HCT116 (cell line): ENCODE measurements at regions not wholly inside any gene's neighbourhood (a gene's known extent, or its start where the extent isn't known, plus 50 kb on each side); places are given as distances from the start of the nearest gene placed in this dataset.

Source experiments
- EZH2 ChIP-seq: fragments of 200-600 bp; sonication (generic); IDR thresholded peaks from 2 replicates; pipeline ENCODE4 v1.6.1; 2017; ENCODE audit warnings: antibody characterized with exemption, mixed run types
- SIN3A ChIP-seq: IDR thresholded peaks from 2 replicates; pipeline ENCODE4 v1.6.1; 2012; ENCODE audit warnings: low read depth
- YY1 ChIP-seq: IDR thresholded peaks from 2 replicates; pipeline ENCODE4 v1.6.1; 2011; ENCODE audit warnings: low read length, low read depth, moderate library complexity, mild to moderate bottlenecking; ENCODE audit not compliant: insufficient replicate concordance; ENCODE audit errors: extremely low read depth
- TF ChIP-seq, protein P1 (sequence below), 3 experiments: fragments of 200-600 bp in 1 of 3; sonication (generic) in 1 of 3; IDR thresholded peaks in 2 of 3; conservative IDR thresholded peaks in 1 of 3; 2 replicates each; pipeline ENCODE4 v1.5.1; 2012 to 2017; ENCODE audit warnings: low read depth in 2 of 3, low read length in 2 of 3, antibody characterized with exemption in 1 of 3, borderline replicate concordance in 1 of 3, control low read depth in 1 of 3, mild to moderate bottlenecking in 1 of 3, mixed read lengths in 1 of 3, mixed run types in 1 of 3, moderate library complexity in 1 of 3; ENCODE audit not compliant: insufficient read depth in 1 of 3
- TF ChIP-seq, protein P2 (sequence below): IDR thresholded peaks from 2 replicates; pipeline ENCODE4 v1.6.1; 2012
- TF ChIP-seq, protein P3 (sequence below): IDR thresholded peaks from 2 replicates; pipeline ENCODE4 v1.6.1; 2011; ENCODE audit warnings: mild to moderate bottlenecking, low read length, moderate library complexity; ENCODE audit not compliant: insufficient replicate concordance; ENCODE audit errors: extremely low read depth
- TF ChIP-seq, protein P4 (sequence below): IDR thresholded peaks from 2 replicates; pipeline ENCODE4 v1.6.1; 2012

DNA sequence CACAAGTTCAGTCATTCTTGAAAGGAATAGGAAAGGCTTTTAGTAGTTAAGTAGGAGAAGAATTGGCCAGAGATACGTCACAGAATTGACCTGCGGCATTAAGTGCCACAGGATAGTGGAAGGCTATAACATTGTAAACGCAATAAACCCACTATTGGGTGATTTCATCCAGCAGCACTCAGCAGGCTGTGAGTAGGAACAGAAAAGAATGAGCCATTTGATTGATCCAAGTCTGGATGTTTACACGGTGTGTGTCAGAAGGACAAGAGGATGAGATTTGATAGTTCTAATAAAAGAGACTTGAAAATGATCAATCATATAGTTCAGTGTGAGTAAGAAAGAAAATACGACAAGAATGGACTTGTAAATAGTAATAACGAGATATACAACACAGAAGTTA lies 110.0 kb upstream of the MTAP start:
- TF ChIP-seq, protein P1, sequence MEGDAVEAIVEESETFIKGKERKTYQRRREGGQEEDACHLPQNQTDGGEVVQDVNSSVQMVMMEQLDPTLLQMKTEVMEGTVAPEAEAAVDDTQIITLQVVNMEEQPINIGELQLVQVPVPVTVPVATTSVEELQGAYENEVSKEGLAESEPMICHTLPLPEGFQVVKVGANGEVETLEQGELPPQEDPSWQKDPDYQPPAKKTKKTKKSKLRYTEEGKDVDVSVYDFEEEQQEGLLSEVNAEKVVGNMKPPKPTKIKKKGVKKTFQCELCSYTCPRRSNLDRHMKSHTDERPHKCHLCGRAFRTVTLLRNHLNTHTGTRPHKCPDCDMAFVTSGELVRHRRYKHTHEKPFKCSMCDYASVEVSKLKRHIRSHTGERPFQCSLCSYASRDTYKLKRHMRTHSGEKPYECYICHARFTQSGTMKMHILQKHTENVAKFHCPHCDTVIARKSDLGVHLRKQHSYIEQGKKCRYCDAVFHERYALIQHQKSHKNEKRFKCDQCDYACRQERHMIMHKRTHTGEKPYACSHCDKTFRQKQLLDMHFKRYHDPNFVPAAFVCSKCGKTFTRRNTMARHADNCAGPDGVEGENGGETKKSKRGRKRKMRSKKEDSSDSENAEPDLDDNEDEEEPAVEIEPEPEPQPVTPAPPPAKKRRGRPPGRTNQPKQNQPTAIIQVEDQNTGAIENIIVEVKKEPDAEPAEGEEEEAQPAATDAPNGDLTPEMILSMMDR (IDR thresholded peaks at IDR 0.05 in 2 of 3, conservative IDR thresholded peaks at IDR 0.05 in 1 of 3; ENCODE audit: borderline replicate concordance in 1 of 3, insufficient read depth in 1 of 3, low read depth in 2 of 3, low read length in 2 of 3) = no peak
- TF ChIP-seq, protein P2, sequence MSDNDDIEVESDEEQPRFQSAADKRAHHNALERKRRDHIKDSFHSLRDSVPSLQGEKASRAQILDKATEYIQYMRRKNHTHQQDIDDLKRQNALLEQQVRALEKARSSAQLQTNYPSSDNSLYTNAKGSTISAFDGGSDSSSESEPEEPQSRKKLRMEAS = no peak
- TF ChIP-seq, protein P3, sequence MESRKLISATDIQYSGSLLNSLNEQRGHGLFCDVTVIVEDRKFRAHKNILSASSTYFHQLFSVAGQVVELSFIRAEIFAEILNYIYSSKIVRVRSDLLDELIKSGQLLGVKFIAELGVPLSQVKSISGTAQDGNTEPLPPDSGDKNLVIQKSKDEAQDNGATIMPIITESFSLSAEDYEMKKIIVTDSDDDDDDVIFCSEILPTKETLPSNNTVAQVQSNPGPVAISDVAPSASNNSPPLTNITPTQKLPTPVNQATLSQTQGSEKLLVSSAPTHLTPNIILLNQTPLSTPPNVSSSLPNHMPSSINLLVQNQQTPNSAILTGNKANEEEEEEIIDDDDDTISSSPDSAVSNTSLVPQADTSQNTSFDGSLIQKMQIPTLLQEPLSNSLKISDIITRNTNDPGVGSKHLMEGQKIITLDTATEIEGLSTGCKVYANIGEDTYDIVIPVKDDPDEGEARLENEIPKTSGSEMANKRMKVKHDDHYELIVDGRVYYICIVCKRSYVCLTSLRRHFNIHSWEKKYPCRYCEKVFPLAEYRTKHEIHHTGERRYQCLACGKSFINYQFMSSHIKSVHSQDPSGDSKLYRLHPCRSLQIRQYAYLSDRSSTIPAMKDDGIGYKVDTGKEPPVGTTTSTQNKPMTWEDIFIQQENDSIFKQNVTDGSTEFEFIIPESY = no peak
- no peak for TF ChIP-seq SIN3A
- TF ChIP-seq EZH2 = no peak
- TF ChIP-seq YY1 = no peak
- TF ChIP-seq, protein P4, sequence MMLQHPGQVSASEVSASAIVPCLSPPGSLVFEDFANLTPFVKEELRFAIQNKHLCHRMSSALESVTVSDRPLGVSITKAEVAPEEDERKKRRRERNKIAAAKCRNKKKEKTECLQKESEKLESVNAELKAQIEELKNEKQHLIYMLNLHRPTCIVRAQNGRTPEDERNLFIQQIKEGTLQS = no peak
